OCI-LY7 (cell line): ENCODE measurements at regions not wholly inside any gene's neighbourhood (a gene's known extent, or its start where the extent isn't known, plus 50 kb on each side); places are given as distances from the start of the nearest gene placed in this dataset.

Experiments used
- EZH2phosphoT487 ChIP-seq: fragments of 200-600 bp; sonication (generic); IDR thresholded peaks from 2 replicates; pipeline ENCODE4 v1.6.1; 2018; ENCODE audit warnings: low read depth, borderline replicate concordance, mild to moderate bottlenecking, mixed run types, antibody characterized with exemption, low read length, moderate library complexity, mixed read lengths
- TF ChIP-seq, protein P1 (sequence below): fragments of 200-600 bp; sonication (generic); conservative IDR thresholded peaks from 2 replicates; pipeline ENCODE4 v1.5.1; 2014; ENCODE audit warnings: mild to moderate bottlenecking, antibody characterized with exemption, low read length, moderate library complexity, mixed read lengths

GRCh38 chr10:8192301-8192700, 137.8 kb downstream of the GATA3 start:
- TF ChIP-seq, protein P1, sequence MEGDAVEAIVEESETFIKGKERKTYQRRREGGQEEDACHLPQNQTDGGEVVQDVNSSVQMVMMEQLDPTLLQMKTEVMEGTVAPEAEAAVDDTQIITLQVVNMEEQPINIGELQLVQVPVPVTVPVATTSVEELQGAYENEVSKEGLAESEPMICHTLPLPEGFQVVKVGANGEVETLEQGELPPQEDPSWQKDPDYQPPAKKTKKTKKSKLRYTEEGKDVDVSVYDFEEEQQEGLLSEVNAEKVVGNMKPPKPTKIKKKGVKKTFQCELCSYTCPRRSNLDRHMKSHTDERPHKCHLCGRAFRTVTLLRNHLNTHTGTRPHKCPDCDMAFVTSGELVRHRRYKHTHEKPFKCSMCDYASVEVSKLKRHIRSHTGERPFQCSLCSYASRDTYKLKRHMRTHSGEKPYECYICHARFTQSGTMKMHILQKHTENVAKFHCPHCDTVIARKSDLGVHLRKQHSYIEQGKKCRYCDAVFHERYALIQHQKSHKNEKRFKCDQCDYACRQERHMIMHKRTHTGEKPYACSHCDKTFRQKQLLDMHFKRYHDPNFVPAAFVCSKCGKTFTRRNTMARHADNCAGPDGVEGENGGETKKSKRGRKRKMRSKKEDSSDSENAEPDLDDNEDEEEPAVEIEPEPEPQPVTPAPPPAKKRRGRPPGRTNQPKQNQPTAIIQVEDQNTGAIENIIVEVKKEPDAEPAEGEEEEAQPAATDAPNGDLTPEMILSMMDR, result no peak
- TF ChIP-seq EZH2phosphoT487, result no peak
